Erythroblast (primary cell): ENCODE measurements at regions not wholly inside any gene's neighbourhood (a gene's known extent, or its start where the extent isn't known, plus 50 kb on each side); places are given as distances from the start of the nearest gene placed in this dataset.

ENCODE experiments used
- GATA1 ChIP-seq: IDR thresholded peaks from 2 replicates; pipeline ENCODE4 v1.6.1; 2011; ENCODE audit warnings: low read depth, mild to moderate bottlenecking, control low read depth, low read length, moderate library complexity
- POLR2A ChIP-seq: IDR thresholded peaks from 2 replicates; pipeline ENCODE4 v1.6.1; 2011; ENCODE audit warnings: mild to moderate bottlenecking, low read length

GRCh38 chr3:99534951-99535704 is 103.3 kb upstream of the COL8A1 start:
- TF ChIP-seq POLR2A = no peak
- no peak for TF ChIP-seq GATA1
